K562 (cell line): ENCODE measurements at regions not wholly inside any gene's neighbourhood (a gene's known extent, or its start where the extent isn't known, plus 50 kb on each side); places are given as distances from the start of the nearest gene placed in this dataset.

Experiments used
- BACH1 ChIP-seq: fragments of 200-800 bp; sonication (Bioruptor generic); IDR thresholded peaks from 2 replicates; pipeline ENCODE4 v1.6.1; 2016; ENCODE audit warnings: missing genetic modification characterization, missing compliant biosample characterization
- BDP1 ChIP-seq: IDR thresholded peaks from 3 replicates; pipeline ENCODE4 v1.6.1; 2011; ENCODE audit not compliant: insufficient read length, insufficient read depth
- CBX3 ChIP-seq, 2 experiments: IDR thresholded peaks; 1 replicate in 1 of 2; 2 replicates in 1 of 2; pipeline ENCODE4 v1.6.1; 2012; ENCODE audit warnings: inconsistent platforms in 2 of 2, low read length in 2 of 2, borderline replicate concordance in 1 of 2, control low read depth in 1 of 2
- CEBPG ChIP-seq, 3 experiments: fragments of 200-800 bp in 1 of 3; sonication (Bioruptor generic) in 1 of 3; sonication (generic) in 1 of 3; formaldehyde crosslinking in 1 of 3; IDR thresholded peaks in 2 of 3; conservative IDR thresholded peaks in 1 of 3; 2 replicates each; pipeline versions ENCODE4 v1.6.1 to v1.8.0; 2016 to 2022; ENCODE audit warnings: missing compliant biosample characterization in 2 of 3, missing genetic modification characterization in 2 of 3, mild to moderate bottlenecking in 1 of 3, missing genetic modification reagents in 1 of 3
- GABPB1 ChIP-seq: sonication (generic); formaldehyde crosslinking; IDR thresholded peaks from 2 replicates; pipeline ENCODE4 v1.8.0; 2022; ENCODE audit warnings: mild to moderate bottlenecking, missing genetic modification reagents
- NUFIP1 ChIP-seq: fragments of 450-650 bp; IDR thresholded peaks from 2 replicates; pipeline ENCODE4 v1.6.1; 2018; ENCODE audit not compliant: partially characterized antibody
- PTRF ChIP-seq: fragments of 450-650 bp; IDR thresholded peaks from 2 replicates; pipeline ENCODE4 v1.6.1; 2016; ENCODE audit warnings: mild to moderate bottlenecking, missing genetic modification characterization, missing compliant biosample characterization
- SRF ChIP-seq, 2 experiments: fragments of 250-450, 450-650 bp in 1 of 2; sonication (Bioruptor Pico) in 1 of 2; sonication (generic) in 1 of 2; formaldehyde crosslinking; IDR thresholded peaks; 2 replicates each; pipeline versions ENCODE4 v1.5.0 to v1.5.1; 2020 to 2022; ENCODE audit warnings: mild to moderate bottlenecking in 1 of 2, missing genetic modification reagents in 1 of 2
- TAF1 ChIP-seq: IDR thresholded peaks from 2 replicates; pipeline ENCODE4 v1.6.1; 2011; ENCODE audit warnings: mild to moderate bottlenecking, low read length, moderate library complexity; ENCODE audit not compliant: insufficient read depth, control insufficient read depth, severe bottlenecking; ENCODE audit errors: extremely low read depth
- ZFP30 ChIP-seq: fragments of 250-450 bp; sonication (Bioruptor Pico); IDR thresholded peaks from 2 replicates; pipeline ENCODE4 v1.8.0; 2022; ENCODE audit warnings: moderate library complexity, mild to moderate bottlenecking, inconsistent platforms, borderline replicate concordance
- ZNF384 ChIP-seq: IDR thresholded peaks from 2 replicates; pipeline ENCODE4 v1.6.1; 2012; ENCODE audit warnings: low read depth, low read length, improper control_type of control experiment
- ZNF77 ChIP-seq: fragments of 250-450 bp; sonication (Bioruptor Pico); IDR thresholded peaks from 2 replicates; pipeline ENCODE4 v1.5.0; 2020
- ZNF79 ChIP-seq: fragments of 250-450 bp; sonication (Bioruptor Pico); IDR thresholded peaks from 2 replicates; pipeline ENCODE4 v1.4.0; 2020; ENCODE audit warnings: low read depth, mild to moderate bottlenecking, moderate library complexity
- TF ChIP-seq, protein P1 (sequence below), 2 experiments: fragments of 450-650 bp in 1 of 2; sonication (generic) in 1 of 2; formaldehyde crosslinking in 1 of 2; IDR thresholded peaks in 1 of 2; conservative IDR thresholded peaks in 1 of 2; 2 replicates each; pipeline versions ENCODE4 v1.6.1 to v1.8.1; 2016 to 2023; ENCODE audit warnings: mild to moderate bottlenecking in 2 of 2, moderate library complexity in 2 of 2, inconsistent platforms in 1 of 2, missing genetic modification reagents in 1 of 2
- TF ChIP-seq, protein P2 (sequence below): fragments of 450-650 bp; IDR thresholded peaks from 2 replicates; pipeline ENCODE4 v1.6.1; 2018; ENCODE audit warnings: mild to moderate bottlenecking, low read depth; ENCODE audit not compliant: partially characterized antibody
- TF ChIP-seq, protein P3 (sequence below): fragments of 450-650 bp; IDR thresholded peaks from 2 replicates; pipeline ENCODE4 v1.6.1; 2016
- TF ChIP-seq, protein P4 (sequence below): fragments of 250-450 bp; sonication (Bioruptor Pico); IDR thresholded peaks from 2 replicates; pipeline ENCODE4 v1.5.0; 2020; ENCODE audit warnings: mild to moderate bottlenecking, borderline replicate concordance
- TF ChIP-seq, protein P5 (sequence below): fragments of 250-450 bp; sonication (Bioruptor Pico); IDR thresholded peaks from 2 replicates; pipeline ENCODE4 v1.8.0; 2022; ENCODE audit warnings: moderate library complexity, mild to moderate bottlenecking, inconsistent platforms

- TF ChIP-seq, protein P1, sequence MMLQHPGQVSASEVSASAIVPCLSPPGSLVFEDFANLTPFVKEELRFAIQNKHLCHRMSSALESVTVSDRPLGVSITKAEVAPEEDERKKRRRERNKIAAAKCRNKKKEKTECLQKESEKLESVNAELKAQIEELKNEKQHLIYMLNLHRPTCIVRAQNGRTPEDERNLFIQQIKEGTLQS (IDR thresholded peaks at IDR 0.05): peak; percentile 60; the same call in 1 of the 2 replicates
- TF ChIP-seq, protein P1 (CRISPR knock-in tag; conservative IDR thresholded peaks at IDR 0.05): no peak
- TF ChIP-seq ZNF79 (CRISPR knock-in tag) (peak; percentile 32; the same call in 1 of the 2 replicates), BACH1 (tag) (peak; percentile 61; the same call in 1 of the 2 replicates), ZNF384 (no peak), GABPB1 (CRISPR knock-in tag) (no peak), BDP1 (no peak), TAF1 (no peak), ZNF77 (CRISPR knock-in tag) (no peak), CEBPG (CRISPR knock-in tag; IDR thresholded peaks at IDR 0.05) (no peak), CEBPG (tag; conservative IDR thresholded peaks at IDR 0.05 in 1 of 2, IDR thresholded peaks at IDR 0.05 in 1 of 2) (peak in 1 of 2 experiments; percentile 84; a peak in 2 of 4 replicates), PTRF (tag) (no peak), SRF (CRISPR knock-in tag; IDR thresholded peaks at IDR 0.05) (no peak), ZFP30 (CRISPR knock-in tag) (no peak), NUFIP1 (no peak), CBX3 (IDR thresholded peaks at IDR 0.05; ENCODE audit: borderline replicate concordance in 1 of 2, low read length in 2 of 2) (no peak)
- TF ChIP-seq, protein P2, sequence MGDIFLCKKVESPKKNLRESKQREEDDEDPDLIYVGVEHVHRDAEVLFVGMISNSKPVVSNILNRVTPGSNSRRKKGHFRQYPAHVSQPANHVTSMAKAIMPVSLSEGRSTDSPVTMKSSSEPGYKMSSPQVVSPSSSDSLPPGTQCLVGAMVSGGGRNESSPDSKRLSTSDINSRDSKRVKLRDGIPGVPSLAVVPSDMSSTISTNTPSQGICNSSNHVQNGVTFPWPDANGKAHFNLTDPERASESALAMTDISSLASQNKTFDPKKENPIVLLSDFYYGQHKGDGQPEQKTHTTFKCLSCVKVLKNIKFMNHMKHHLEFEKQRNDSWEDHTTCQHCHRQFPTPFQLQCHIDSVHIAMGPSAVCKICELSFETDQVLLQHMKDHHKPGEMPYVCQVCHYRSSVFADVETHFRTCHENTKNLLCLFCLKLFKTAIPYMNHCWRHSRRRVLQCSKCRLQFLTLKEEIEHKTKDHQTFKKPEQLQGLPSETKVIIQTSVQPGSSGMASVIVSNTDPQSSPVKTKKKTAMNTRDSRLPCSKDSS: no peak
- TF ChIP-seq, protein P3, sequence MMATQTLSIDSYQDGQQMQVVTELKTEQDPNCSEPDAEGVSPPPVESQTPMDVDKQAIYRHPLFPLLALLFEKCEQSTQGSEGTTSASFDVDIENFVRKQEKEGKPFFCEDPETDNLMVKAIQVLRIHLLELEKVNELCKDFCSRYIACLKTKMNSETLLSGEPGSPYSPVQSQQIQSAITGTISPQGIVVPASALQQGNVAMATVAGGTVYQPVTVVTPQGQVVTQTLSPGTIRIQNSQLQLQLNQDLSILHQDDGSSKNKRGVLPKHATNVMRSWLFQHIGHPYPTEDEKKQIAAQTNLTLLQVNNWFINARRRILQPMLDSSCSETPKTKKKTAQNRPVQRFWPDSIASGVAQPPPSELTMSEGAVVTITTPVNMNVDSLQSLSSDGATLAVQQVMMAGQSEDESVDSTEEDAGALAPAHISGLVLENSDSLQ: no peak
- TF ChIP-seq, protein P4, sequence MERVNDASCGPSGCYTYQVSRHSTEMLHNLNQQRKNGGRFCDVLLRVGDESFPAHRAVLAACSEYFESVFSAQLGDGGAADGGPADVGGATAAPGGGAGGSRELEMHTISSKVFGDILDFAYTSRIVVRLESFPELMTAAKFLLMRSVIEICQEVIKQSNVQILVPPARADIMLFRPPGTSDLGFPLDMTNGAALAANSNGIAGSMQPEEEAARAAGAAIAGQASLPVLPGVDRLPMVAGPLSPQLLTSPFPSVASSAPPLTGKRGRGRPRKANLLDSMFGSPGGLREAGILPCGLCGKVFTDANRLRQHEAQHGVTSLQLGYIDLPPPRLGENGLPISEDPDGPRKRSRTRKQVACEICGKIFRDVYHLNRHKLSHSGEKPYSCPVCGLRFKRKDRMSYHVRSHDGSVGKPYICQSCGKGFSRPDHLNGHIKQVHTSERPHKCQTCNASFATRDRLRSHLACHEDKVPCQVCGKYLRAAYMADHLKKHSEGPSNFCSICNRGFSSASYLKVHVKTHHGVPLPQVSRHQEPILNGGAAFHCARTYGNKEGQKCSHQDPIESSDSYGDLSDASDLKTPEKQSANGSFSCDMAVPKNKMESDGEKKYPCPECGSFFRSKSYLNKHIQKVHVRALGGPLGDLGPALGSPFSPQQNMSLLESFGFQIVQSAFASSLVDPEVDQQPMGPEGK (CRISPR knock-in tag): no peak
- TF ChIP-seq, protein P5, sequence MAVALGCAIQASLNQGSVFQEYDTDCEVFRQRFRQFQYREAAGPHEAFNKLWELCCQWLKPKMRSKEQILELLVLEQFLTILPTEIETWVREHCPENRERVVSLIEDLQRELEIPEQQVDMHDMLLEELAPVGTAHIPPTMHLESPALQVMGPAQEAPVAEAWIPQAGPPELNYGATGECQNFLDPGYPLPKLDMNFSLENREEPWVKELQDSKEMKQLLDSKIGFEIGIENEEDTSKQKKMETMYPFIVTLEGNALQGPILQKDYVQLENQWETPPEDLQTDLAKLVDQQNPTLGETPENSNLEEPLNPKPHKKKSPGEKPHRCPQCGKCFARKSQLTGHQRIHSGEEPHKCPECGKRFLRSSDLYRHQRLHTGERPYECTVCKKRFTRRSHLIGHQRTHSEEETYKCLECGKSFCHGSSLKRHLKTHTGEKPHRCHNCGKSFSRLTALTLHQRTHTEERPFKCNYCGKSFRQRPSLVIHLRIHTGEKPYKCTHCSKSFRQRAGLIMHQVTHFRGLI (CRISPR knock-in tag): no peak; the same call in 1 of the 2 replicates
Measured at GRCh38 chr1:213724640-213725536, 262.9 kb upstream of the PROX1 start (continued).
